Activated T-helper 1 cell treated with anti-CD3 and anti-CD28 coated beads, Interleukin-12 subunit alpha, Interleukin-12 subunit beta, Interleukin-2, Interleukin-4 antibody, amounts not matched to agents 30 ng/mL and 10 ng/mL and 1 ng/mL, durations not matched to agents 14 hours and 24 hours and 36 hours (primary cell): ENCODE measurements at regions not wholly inside any gene's neighbourhood (a gene's known extent, or its start where the extent isn't known, plus 50 kb on each side); places are given as distances from the start of the nearest gene placed in this dataset.
"Not testable (repeated sequence)": the region's sequence is repeated elsewhere in the genome, so short reads cannot be mapped to it uniquely, and the experiment has no call there.

Experiments
- DNase-seq: peaks from one replicate; pipeline ENCODE4 v3.0.0; 2021; ENCODE audit warnings: low spot score
- H3K27ac Mint-ChIP-seq: one replicate; pipeline ENCODE4 v1.8.0; 2021; ENCODE audit warnings: mild to moderate bottlenecking, mixed read lengths
- H3K27me3 Mint-ChIP-seq: one replicate; pipeline ENCODE4 v1.8.0; 2022; ENCODE audit warnings: mild to moderate bottlenecking, moderate library complexity, mixed read lengths; ENCODE audit not compliant: insufficient read depth
- H3K36me3 Mint-ChIP-seq: one replicate; pipeline ENCODE4 v1.8.0; 2021; ENCODE audit warnings: low read depth, mixed read lengths
- H3K4me1 Mint-ChIP-seq: one replicate; pipeline ENCODE4 v1.8.0; 2021; ENCODE audit warnings: low read depth, mixed read lengths
- H3K4me3 Mint-ChIP-seq: one replicate; pipeline ENCODE4 v1.8.0; 2021; ENCODE audit warnings: mild to moderate bottlenecking, moderate library complexity, mixed read lengths
- H3K9me3 Mint-ChIP-seq: one replicate; pipeline ENCODE4 v1.8.0; 2021; ENCODE audit warnings: mixed read lengths
- intact Hi-C: fragments of 100-400 bp; cut with micrococcal nuclease; formaldehyde crosslinking; loops from one replicate; pipeline ENCODE4 v1.15.1; 2024

DNA sequence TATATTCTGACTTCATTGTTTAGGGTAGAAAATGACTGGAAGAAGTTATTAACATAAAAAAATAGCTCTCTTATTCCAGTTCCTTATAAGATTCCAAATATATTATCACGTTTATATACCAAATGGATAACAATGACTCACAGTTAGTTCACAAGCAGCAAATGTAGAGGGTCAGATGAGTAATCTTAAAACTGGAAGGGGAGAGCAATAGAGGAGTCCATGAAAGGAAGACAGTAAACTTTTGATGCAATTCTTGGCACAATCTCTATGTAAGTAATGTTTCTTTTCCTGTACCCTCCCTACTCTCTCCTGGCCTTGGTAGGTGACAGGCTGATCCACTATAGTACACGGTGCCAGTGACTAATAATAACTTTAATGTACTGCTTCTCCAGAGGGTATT is 259.0 kb upstream of the TRPC5 start:
- intact Hi-C loops: no loop called here
- Mint-ChIP-seq H3K27me3 (no peaks in the 10 kb centered on the region), H3K4me1 (no peaks in the 10 kb centered on the region), H3K27ac (no peak overlapping the region), H3K4me3 (no peak overlapping the region), H3K36me3 (no peaks in the 10 kb centered on the region), H3K9me3 (no peaks in the 10 kb centered on the region)
- DNase-seq: no peak

DNA sequence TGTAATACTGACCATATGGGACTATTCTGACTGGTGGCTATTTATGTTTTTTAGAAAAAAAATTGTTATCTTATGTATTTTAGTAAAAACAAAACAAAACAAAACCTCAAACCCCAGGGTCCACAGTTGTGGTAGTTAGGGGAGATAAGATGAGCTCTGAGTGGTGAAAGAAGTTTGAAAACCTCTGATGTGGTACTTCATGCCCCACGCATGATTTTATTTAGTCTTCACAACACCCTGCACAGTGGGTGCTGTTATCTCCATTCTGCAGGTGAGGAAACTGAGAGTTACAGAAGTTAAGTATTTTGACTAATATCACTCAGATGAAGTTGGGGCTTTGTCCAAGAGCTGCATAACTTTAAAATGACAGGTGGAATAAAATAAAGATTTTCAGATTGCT is 230.6 kb upstream of the TRPC5 start:
- intact Hi-C loops: no loop called here
- H3K27me3 Mint-ChIP-seq: no peaks in the 10 kb centered on the region
- no peak overlapping the region for H3K27ac Mint-ChIP-seq

DNA sequence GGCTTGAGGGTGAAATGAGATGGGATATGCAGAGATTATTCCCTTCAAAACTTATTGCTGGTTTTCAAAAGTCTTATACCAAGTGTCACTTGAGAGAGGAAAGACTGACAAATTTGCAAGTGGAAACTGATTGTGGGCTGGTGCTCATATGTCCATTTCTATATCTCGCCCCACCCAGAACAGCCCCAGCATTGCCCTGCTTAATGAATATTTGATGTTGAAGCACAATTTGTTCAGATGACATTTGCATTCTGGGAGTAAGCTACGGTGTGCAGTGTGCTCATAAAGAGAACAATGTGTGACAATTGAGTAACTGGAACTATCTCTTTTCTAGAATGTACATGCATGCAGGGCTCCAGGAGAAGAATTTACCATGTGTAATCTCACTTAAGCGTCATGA is 223.5 kb upstream of the TRPC5 start:
- no peak overlapping the region for H3K27ac Mint-ChIP-seq
- H3K4me1 Mint-ChIP-seq: no peaks in the 10 kb centered on the region
- DNase-seq: no peak
- no peaks in the 10 kb centered on the region for H3K36me3 Mint-ChIP-seq
- intact Hi-C loops: no loop called here
- H3K9me3 Mint-ChIP-seq: no peaks in the 10 kb centered on the region
- no peak overlapping the region for H3K4me3 Mint-ChIP-seq
- H3K27me3 Mint-ChIP-seq: no peaks in the 10 kb centered on the region

More for the DNA sequence above, 230.6 kb upstream of the TRPC5 start:
- no peaks in the 10 kb centered on the region for H3K4me1 Mint-ChIP-seq
- H3K4me3 Mint-ChIP-seq: no peak overlapping the region
- no peak for DNase-seq
- no peaks in the 10 kb centered on the region for H3K9me3 Mint-ChIP-seq
- no peaks in the 10 kb centered on the region for H3K36me3 Mint-ChIP-seq

DNA sequence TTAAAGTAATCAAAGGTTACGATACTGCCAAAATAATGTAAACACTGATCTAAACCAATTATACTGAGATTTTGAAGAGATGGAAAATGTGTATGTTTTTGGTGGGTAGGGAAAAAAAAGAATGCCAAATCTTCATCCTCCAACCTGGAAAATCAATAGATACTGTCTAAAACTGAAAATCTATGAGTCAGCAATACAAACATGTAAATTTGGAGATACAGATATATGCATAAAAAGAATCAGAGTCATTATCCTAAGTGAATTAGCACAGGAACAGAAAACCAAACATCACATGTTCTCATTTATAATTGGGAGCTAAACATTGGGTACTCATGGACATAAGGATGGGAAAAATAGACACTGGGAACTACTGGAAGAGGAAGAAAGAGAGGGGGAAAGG is 197.4 kb upstream of the TRPC5 start:
- Mint-ChIP-seq H3K36me3 (no peaks in the 10 kb centered on the region), H3K9me3 (no peaks in the 10 kb centered on the region), H3K4me3 (no peak overlapping the region), H3K4me1 (no peaks in the 10 kb centered on the region), H3K27ac (no peak overlapping the region), H3K27me3 (no peaks in the 10 kb centered on the region)
- intact Hi-C loops: no loop called here
- no peak for DNase-seq

DNA sequence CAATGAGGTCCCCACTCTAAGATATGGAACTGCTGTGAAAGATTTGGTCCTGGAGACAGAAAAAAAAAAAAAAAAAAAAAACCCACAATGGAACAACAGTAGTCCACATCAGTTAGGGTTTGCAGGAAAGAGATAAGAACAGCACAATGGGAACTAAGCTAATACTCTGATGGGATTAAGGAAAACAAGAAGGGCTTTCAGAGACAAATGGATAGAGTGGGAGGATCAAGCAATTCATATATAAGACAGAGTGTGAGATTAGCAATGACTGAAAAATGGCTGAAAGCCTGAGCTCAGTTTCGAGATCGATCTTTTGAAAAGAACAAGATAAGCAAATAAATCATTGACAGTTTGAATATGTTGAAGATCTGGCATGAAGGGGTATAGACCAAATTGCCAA is 188.4 kb upstream of the TRPC5 start:
- no peak overlapping the region for H3K27ac Mint-ChIP-seq
- H3K36me3 Mint-ChIP-seq: no peaks in the 10 kb centered on the region
- DNase-seq: no peak
- H3K4me3 Mint-ChIP-seq: no peak overlapping the region
- no peaks in the 10 kb centered on the region for H3K4me1 Mint-ChIP-seq
- no peaks in the 10 kb centered on the region for H3K9me3 Mint-ChIP-seq
- H3K27me3 Mint-ChIP-seq: no peaks in the 10 kb centered on the region
- intact Hi-C loops: no loop called here

DNA sequence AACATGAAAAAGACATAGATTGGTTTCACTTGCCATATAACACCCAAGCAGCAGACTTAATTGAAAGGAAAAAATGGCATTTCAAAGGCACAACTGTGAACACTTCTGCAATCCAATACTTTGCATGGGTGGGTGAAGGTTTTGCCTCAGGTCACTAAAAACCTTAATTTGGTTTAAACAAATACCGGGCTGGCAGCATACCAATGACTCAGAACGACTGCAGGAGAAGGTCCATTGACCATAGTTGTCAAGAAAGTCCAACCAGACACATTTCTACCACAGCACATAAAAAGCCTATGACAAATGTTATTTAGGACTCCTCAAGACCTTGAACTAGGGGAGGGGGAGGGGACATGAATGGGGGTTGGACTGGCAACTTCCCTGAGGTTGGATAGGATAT is 183.6 kb upstream of the TRPC5 start:
- H3K9me3 Mint-ChIP-seq: no peaks in the 10 kb centered on the region
- no peaks in the 10 kb centered on the region for H3K4me1 Mint-ChIP-seq

DNA sequence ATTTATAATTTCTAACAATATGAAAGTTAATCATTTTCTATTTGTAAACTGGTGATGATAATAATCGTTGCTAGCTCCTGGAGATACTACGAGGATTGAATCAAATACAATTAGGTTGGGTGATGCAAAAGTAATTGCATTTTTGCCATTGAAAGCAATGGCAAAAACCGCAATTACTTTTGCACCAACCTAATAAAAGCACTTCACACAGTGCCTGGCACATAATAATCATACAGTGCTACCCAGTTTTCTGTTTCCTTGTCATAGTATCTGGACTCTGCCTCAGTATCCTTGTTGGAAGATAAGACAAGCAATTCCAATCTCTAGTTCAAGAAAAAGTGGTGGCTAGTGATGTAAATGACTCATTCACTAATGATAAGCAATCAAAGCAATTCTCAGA is 176.8 kb upstream of the TRPC5 start:
- H3K4me3 Mint-ChIP-seq: no peak overlapping the region
- no peaks in the 10 kb centered on the region for H3K4me1 Mint-ChIP-seq
- H3K36me3 Mint-ChIP-seq: no peaks in the 10 kb centered on the region

More for the DNA sequence above, 183.6 kb upstream of the TRPC5 start:
- no peak for DNase-seq
- Mint-ChIP-seq H3K36me3 (no peaks in the 10 kb centered on the region), H3K4me3 (no peak overlapping the region), H3K27ac (no peak overlapping the region), H3K27me3 (no peaks in the 10 kb centered on the region)
- intact Hi-C loops: no loop called here

DNA sequence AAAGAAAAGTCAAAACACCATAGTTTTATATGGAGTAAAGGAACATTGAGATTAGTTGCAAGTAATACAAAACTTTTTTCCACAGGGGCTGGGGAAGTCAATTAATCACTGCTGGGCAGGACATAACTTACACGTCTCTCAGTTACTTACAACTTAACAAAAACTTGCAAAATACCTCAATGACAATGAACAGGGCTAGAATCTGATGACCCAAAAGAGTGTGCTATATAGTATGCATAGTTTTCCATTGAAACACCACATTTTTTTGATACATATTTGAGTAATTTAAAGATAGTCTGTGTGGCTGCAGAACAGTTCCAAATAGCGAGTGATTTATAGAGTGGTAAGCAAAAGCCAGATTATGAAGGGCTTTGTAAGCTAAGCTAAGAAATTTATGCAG is 172.3 kb upstream of the TRPC5 start:
- Mint-ChIP-seq H3K36me3 (no peaks in the 10 kb centered on the region), H3K27ac (no peak overlapping the region), H3K9me3 (no peaks in the 10 kb centered on the region), H3K27me3 (no peaks in the 10 kb centered on the region), H3K4me3 (no peak overlapping the region), H3K4me1 (no peaks in the 10 kb centered on the region)
- no peak for DNase-seq
- intact Hi-C loops: no loop called here

More for the DNA sequence above, 176.8 kb upstream of the TRPC5 start:
- intact Hi-C loops: no loop called here
- H3K27ac Mint-ChIP-seq: no peak overlapping the region
- H3K27me3 Mint-ChIP-seq: no peaks in the 10 kb centered on the region
- H3K9me3 Mint-ChIP-seq: no peaks in the 10 kb centered on the region
- DNase-seq: no peak

DNA sequence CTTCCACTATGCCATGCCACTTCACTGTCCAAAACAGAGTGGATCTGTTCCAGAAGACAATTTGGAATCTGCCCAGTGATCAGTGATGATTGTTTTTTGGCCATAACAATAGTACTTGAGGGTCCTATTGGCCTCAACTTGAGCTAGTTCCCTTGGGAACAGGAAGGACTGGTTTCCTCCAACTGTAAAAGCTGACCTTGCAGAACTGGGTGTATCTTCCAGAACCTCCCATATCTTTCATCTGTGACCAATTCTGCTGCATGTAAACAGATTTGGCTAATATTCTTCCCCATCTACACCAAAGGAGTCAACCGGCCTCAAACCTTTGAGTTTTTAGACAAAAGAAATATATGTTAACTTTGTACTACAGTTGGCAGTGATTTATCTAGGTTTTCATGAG is 165.1 kb upstream of the TRPC5 start:
- intact Hi-C loops: no loop called here
- Mint-ChIP-seq H3K4me1 (no peaks in the 10 kb centered on the region), H3K36me3 (no peaks in the 10 kb centered on the region), H3K27me3 (no peaks in the 10 kb centered on the region), H3K4me3 (no peak overlapping the region), H3K9me3 (no peaks in the 10 kb centered on the region), H3K27ac (no peak overlapping the region)
- DNase-seq: no peak

DNA sequence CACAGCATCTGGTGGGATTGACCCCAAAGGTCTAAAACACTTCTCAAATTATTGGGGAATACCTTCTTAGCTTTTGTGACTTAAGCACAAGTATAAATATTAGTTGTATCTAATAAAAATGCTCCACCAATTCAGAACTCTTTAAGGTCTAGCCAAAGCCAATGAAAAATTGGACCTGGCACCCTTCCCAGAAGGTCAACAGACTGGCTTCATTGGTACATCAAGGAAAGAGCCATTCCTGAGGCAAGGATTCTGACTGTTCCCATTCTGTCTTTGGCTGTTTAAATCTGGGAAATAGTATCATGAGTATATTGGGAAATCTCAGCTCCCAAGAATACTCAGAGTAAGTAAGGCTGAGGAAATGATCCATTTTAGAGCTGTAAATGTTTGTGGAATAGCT is 153.0 kb upstream of the TRPC5 start:
- no peak for DNase-seq
- Mint-ChIP-seq H3K36me3 (no peaks in the 10 kb centered on the region), H3K4me1 (no peaks in the 10 kb centered on the region), H3K27ac (no peak overlapping the region), H3K4me3 (no peak overlapping the region), H3K9me3 (no peaks in the 10 kb centered on the region), H3K27me3 (no peaks in the 10 kb centered on the region)
- intact Hi-C loops: no loop called here

DNA sequence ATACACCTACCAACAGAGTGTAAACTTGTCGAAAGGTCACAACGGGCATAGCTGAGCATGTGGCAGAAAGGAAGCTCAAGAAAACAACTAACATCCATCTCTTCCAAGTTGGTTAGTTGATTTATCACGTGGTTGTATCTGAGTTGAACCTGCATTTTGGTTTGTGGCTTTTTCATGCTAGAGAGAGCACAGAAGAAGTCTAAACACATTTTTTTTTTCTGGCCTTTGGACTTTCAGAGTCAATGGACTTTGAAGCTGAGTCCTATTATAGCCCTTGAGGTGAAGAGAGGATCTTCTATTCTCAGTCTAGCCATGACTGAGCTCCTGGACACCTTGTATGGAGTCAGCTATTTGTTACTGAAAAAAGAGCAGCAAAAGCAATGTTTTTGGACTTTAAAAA is 150.6 kb upstream of the TRPC5 start:
- peaks cover 3% of the 10 kb centered on the region for H3K9me3 Mint-ChIP-seq
- no peak overlapping the region for H3K27ac Mint-ChIP-seq
- no peak overlapping the region for H3K4me3 Mint-ChIP-seq
- H3K27me3 Mint-ChIP-seq: no peaks in the 10 kb centered on the region
- no peaks in the 10 kb centered on the region for H3K36me3 Mint-ChIP-seq
- intact Hi-C loops: no loop called here
- no peaks in the 10 kb centered on the region for H3K4me1 Mint-ChIP-seq
- no peak for DNase-seq

DNA sequence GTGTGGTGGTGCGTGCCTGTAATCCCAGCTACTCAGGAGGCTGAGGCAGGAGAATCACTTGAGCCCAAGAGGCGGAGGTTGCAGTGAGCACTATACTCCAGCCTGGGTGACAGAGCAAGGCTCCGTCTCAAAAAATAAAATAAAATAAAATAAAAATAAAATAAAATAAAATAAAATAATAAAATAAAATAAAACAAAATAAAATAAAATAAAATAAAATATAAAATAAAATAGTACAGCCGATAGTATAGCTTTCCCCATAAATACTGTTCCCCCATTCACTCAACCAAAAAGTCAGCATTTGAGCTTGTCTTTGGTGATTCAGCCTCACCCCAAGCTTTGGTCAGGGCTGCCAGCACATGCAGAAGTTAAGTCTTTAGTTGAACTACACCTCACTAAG is 144.2 kb upstream of the TRPC5 start:
- H3K36me3 Mint-ChIP-seq, DNase-seq, H3K27ac Mint-ChIP-seq, H3K4me1 Mint-ChIP-seq, H3K9me3 Mint-ChIP-seq, H3K27me3 Mint-ChIP-seq, intact Hi-C loops, H3K4me3 Mint-ChIP-seq: not testable (repeated sequence)

DNA sequence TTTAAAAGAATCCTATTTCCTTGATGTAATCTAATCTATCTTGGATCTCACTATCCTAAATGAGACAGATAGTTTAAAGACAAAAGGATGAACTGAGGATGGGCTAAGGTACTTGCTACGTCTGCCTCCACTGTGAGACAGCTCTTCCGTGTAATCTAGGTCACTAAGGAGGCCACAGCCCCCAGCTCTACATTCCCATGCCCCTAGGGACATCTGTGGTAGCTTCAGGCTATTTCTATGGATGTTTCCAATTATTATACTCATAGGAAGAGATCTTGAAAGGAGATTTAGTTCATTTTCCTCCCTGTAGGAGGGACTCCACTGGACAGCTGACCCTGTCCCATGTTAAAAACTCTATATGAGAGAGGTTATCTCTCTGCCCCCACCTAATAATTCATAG is 140.8 kb upstream of the TRPC5 start:
- DNase-seq: no peak
- Mint-ChIP-seq H3K36me3 (no peaks in the 10 kb centered on the region), H3K4me3 (no peak overlapping the region), H3K27ac (no peak overlapping the region), H3K9me3 (no peaks in the 10 kb centered on the region), H3K27me3 (no peaks in the 10 kb centered on the region), H3K4me1 (no peaks in the 10 kb centered on the region)
- intact Hi-C loops: no loop called here

DNA sequence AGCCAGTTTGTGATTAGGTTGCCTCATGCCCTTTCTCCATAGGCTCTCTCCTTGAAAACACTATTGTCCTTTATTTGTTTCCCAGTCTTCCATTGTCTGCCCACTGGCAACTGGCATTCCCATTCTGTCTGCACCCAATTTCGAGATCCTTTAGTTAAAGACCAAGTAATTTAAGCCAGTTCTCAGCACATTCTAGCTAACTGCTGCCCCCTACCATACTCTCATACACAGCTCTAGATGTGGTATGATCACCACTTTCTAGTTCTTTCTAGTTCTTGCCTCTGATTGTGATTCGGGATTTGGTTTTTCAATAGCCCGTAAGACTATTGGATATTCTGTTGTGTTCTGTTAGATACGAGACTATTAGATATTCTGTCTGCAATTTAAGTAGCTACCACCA is 135.8 kb upstream of the TRPC5 start:
- DNase-seq: no peak
- Mint-ChIP-seq H3K9me3 (no peaks in the 10 kb centered on the region), H3K4me1 (no peaks in the 10 kb centered on the region), H3K27me3 (no peaks in the 10 kb centered on the region), H3K27ac (no peak overlapping the region), H3K4me3 (no peak overlapping the region), H3K36me3 (no peaks in the 10 kb centered on the region)
- intact Hi-C loops: no loop called here
